K562 (cell line): ENCODE measurements at regions not wholly inside any gene's neighbourhood (a gene's known extent, or its start where the extent isn't known, plus 50 kb on each side); places are given as distances from the start of the nearest gene placed in this dataset.

Experiments
- ATAC-seq: fragments of 200-7000 bp; cut with Tn5 transposase; 3 replicates; pipeline ENCODE4 v1.9.1; 2020; ENCODE audit warnings: moderate library complexity
- BruUV-seq: library from RNA; stranded (reverse); fragments of 400-500 nt; replicated peaks from 2 replicates; lab custom pipeline; 2021; lab: Mats Ljungman, UMichigan
- CTCF ChIA-PET: fragments of 300-600 bp; formaldehyde crosslinking; extraction: SDS; loops from one replicate; lab custom pipeline; 2021; ENCODE audit warnings: low intra/inter-chr PET ratio; lab: Yijun Ruan, JAX
- POLR2A ChIA-PET: fragments of 300-600, 350-650 bp; sonication (Branson Sonifier 250); formaldehyde crosslinking; extraction: SDS; loops from one replicate; lab custom pipeline; 2021; ENCODE audit warnings: antibody characterized with exemption, inconsistent platforms; lab: Yijun Ruan, JAX
- DNase-seq, 4 experiments: peaks; one replicate each; pipeline versions ENCODE4 v3.0.0 to v3.0.0-alpha.2; 2011 to 2018; ENCODE audit warnings: low spot score in 3 of 4, mixed read lengths in 3 of 4; ENCODE audit errors: extremely low read depth in 1 of 4
- FAIRE-seq: peaks from 2 replicates; lab custom pipeline; 2011; peaks lifted over from hg19 to GRCh38; lab: Jason Lieb, UNC
- H2AFZ ChIP-seq: 2 replicates; pipeline ENCODE4 v1.6.0; 2011; ENCODE audit warnings: low read depth, low read length, control low read depth, inconsistent platforms
- H3K27ac ChIP-seq: fragments of 200-600 bp; 3 replicates; pipeline ENCODE4 v1.8.0; 2011; ENCODE audit warnings: low read depth, mild to moderate bottlenecking, control low read depth, inconsistent platforms, low read length, moderate library complexity, mixed read lengths; ENCODE audit errors: extremely low read depth
- H3K27me3 ChIP-seq, 2 experiments: fragments of 300-600 bp in 1 of 2; 2 replicates in 1 of 2; 3 replicates in 1 of 2; pipeline versions ENCODE4 v1.6.0 to v1.8.0; 2011; ENCODE audit warnings: inconsistent platforms in 2 of 2, low read length in 2 of 2, mild to moderate bottlenecking in 1 of 2, mixed read lengths in 1 of 2, moderate library complexity in 1 of 2; ENCODE audit not compliant: control insufficient read depth in 2 of 2, insufficient read depth in 2 of 2
- H3K36me3 ChIP-seq: fragments of 300-600 bp; 3 replicates; pipeline ENCODE4 v1.8.0; 2011; ENCODE audit warnings: mild to moderate bottlenecking, low read length, inconsistent platforms; ENCODE audit not compliant: control insufficient read depth, insufficient read depth
- H3K4me1 ChIP-seq, 2 experiments: fragments of 200-600 bp in 1 of 2; replicated peaks in 1 of 2; 2 replicates in 1 of 2; 3 replicates in 1 of 2; pipeline versions ENCODE4 v1.5.1 to v1.8.0; 2011; ENCODE audit warnings: inconsistent platforms in 2 of 2, low read length in 2 of 2, mild to moderate bottlenecking in 1 of 2, mixed read lengths in 1 of 2, moderate library complexity in 1 of 2; ENCODE audit not compliant: control insufficient read depth in 2 of 2, insufficient read depth in 2 of 2
- H3K4me2 ChIP-seq: 2 replicates; pipeline ENCODE4 v1.6.1; 2011; ENCODE audit warnings: low read length, control low read depth, inconsistent platforms, mixed read lengths; ENCODE audit not compliant: insufficient read depth
- H3K4me3 ChIP-seq: fragments of 200-600 bp; sonication (generic), shearing (Covaris generic); 2 replicates; pipeline ENCODE4 v1.5.1; 2016; ENCODE audit warnings: control low read depth, inconsistent platforms
- H3K79me2 ChIP-seq: fragments of 200-600 bp; 3 replicates; pipeline ENCODE4 v1.8.0; 2011; ENCODE audit warnings: low read length, inconsistent platforms; ENCODE audit not compliant: control insufficient read depth, insufficient read depth
- H3K9ac ChIP-seq, 2 experiments: 2 replicates each; pipeline versions ENCODE4 v1.6.0 to v1.6.1; 2011; ENCODE audit warnings: low read depth in 2 of 2, low read length in 2 of 2, control low read depth in 1 of 2, inconsistent platforms in 1 of 2, mild to moderate bottlenecking in 1 of 2, mixed read lengths in 1 of 2; ENCODE audit not compliant: insufficient read depth in 1 of 2
- H3K9me1 ChIP-seq: one replicate; pipeline ENCODE4 v1.6.0; 2011; ENCODE audit warnings: inconsistent platforms, mild to moderate bottlenecking, low read length, moderate library complexity; ENCODE audit not compliant: control insufficient read depth, insufficient read depth
- H3K9me3 ChIP-seq: replicated peaks from 2 replicates; pipeline ENCODE4 v1.5.1; 2011; ENCODE audit warnings: low read depth, low read length, inconsistent platforms; ENCODE audit not compliant: control insufficient read depth, insufficient read depth
- H4K20me1 ChIP-seq: replicated peaks from 2 replicates; pipeline ENCODE4 v1.6.1; 2011; ENCODE audit warnings: low read length, inconsistent platforms, mixed read lengths; ENCODE audit not compliant: control insufficient read depth, insufficient read depth
- ARHGAP35 ChIP-seq: fragments of 450-650 bp; IDR thresholded peaks from 2 replicates; pipeline ENCODE4 v1.6.1; 2018; ENCODE audit not compliant: partially characterized antibody
- ARNT ChIP-seq, 2 experiments: fragments of 450-650 bp; IDR thresholded peaks; 2 replicates each; pipeline ENCODE4 v1.6.1; 2016; ENCODE audit warnings: mild to moderate bottlenecking in 1 of 2
- CBFA2T2 ChIP-seq: fragments of 450-650 bp; conservative IDR thresholded peaks from 2 replicates; pipeline ENCODE4 v1.6.1; 2017; ENCODE audit warnings: mild to moderate bottlenecking
- CHD1 ChIP-seq: fragments of 200-600 bp; sonication (generic); IDR thresholded peaks from one replicate; pipeline ENCODE4 v1.6.1; 2012; ENCODE audit warnings: mild to moderate bottlenecking, moderate library complexity, low read length, inconsistent platforms
- CREB1 ChIP-seq, 2 experiments: sonication (generic) in 1 of 2; formaldehyde crosslinking in 1 of 2; IDR thresholded peaks; 2 replicates each; pipeline versions ENCODE4 v1.6.1 to v1.8.0; 2012 to 2022; ENCODE audit warnings: inconsistent platforms in 1 of 2, mild to moderate bottlenecking in 1 of 2, missing genetic modification reagents in 1 of 2, moderate library complexity in 1 of 2
- FOXK1 ChIP-seq: sonication (generic); formaldehyde crosslinking; IDR thresholded peaks from 2 replicates; pipeline ENCODE4 v1.8.0; 2022; ENCODE audit warnings: missing genetic modification reagents, mild to moderate bottlenecking, borderline replicate concordance
- IRF2 ChIP-seq: sonication (generic); formaldehyde crosslinking; IDR thresholded peaks from 2 replicates; pipeline ENCODE4 v1.8.1; 2022; ENCODE audit warnings: mild to moderate bottlenecking, missing genetic modification reagents
- IRF9 ChIP-seq: fragments of 450-650 bp; IDR thresholded peaks from 2 replicates; pipeline ENCODE4 v1.6.1; 2016; ENCODE audit warnings: missing biosample characterization, missing genetic modification characterization
- LARP7 ChIP-seq: fragments of 450-650 bp; IDR thresholded peaks from 2 replicates; pipeline ENCODE4 v1.6.1; 2016
- MCM5 ChIP-seq: fragments of 450-650 bp; IDR thresholded peaks from 2 replicates; pipeline ENCODE4 v1.6.1; 2016; ENCODE audit warnings: low read depth
- POLR2A ChIP-seq: fragments of 450-650 bp; conservative IDR thresholded peaks from 2 replicates; pipeline ENCODE4 v1.6.1; 2016
- VEZF1 ChIP-seq: fragments of 200-800 bp; sonication (Bioruptor generic); IDR thresholded peaks from 2 replicates; pipeline ENCODE4 v1.6.1; 2017; ENCODE audit warnings: missing genetic modification characterization, missing compliant biosample characterization
- ZNF239 ChIP-seq: fragments of 250-450 bp; sonication (Bioruptor Pico); IDR thresholded peaks from 2 replicates; pipeline ENCODE4 v1.4.0; 2020; ENCODE audit warnings: mild to moderate bottlenecking
- ZNF311 ChIP-seq: fragments of 250-450 bp; sonication (Bioruptor Pico); IDR thresholded peaks from 2 replicates; pipeline ENCODE4 v1.4.0; 2020; ENCODE audit warnings: mild to moderate bottlenecking, moderate library complexity
- ZNF707 ChIP-seq: fragments of 250-450 bp; sonication (Bioruptor Pico); conservative IDR thresholded peaks from 2 replicates; pipeline ENCODE4 v1.8.0; 2022; ENCODE audit warnings: inconsistent platforms, mild to moderate bottlenecking, moderate library complexity
- WGBS: fragments of 100-300 bp; shearing (Covaris generic); methylation state at CpG from one replicate; pipeline ENCODE4 v1.1.6; 2016; ENCODE audit warnings: low coverage, mixed read lengths; ENCODE audit not compliant: insufficient coverage; ENCODE audit errors: missing lambda C conversion rate; 5-methylcytosine and 5-hydroxymethylcytosine counted together
- in situ Hi-C: fragments of 300-500 bp; cut with MboI; formaldehyde crosslinking; loops from 4 replicates; pipeline ENCODE4 v1.15.0; 2018; ENCODE audit warnings: inconsistent platforms, mixed read lengths
- intact Hi-C: fragments of 100-400 bp; cut with micrococcal nuclease; formaldehyde crosslinking; loops from 2 replicates; pipeline ENCODE4 v1.14.2; 2022
- TF ChIP-seq, protein P1 (sequence below): sonication (generic); formaldehyde crosslinking; IDR thresholded peaks from 2 replicates; pipeline ENCODE4 v1.8.1; 2022; ENCODE audit warnings: missing genetic modification reagents

- no peaks in the 10 kb centered on the region for H4K20me1 ChIP-seq
- no peak overlapping the region for H2AFZ ChIP-seq
- no peak overlapping the region for H3K27ac ChIP-seq
- no peaks in the 10 kb centered on the region; a peak in 1 of 5 replicates for H3K4me1 ChIP-seq
- intact Hi-C loops = no loop called here
- no peaks in the 10 kb centered on the region for H3K27me3 ChIP-seq
- CTCF ChIA-PET = no interaction called here
- no peaks in the 10 kb centered on the region for H3K79me2 ChIP-seq
- no peak for FAIRE-seq
- no peak overlapping the region for H3K4me3 ChIP-seq
- no peaks in the 10 kb centered on the region for H3K9me3 ChIP-seq
- no peak overlapping the region for H3K9ac ChIP-seq
- DNase-seq = no peak
- in situ Hi-C loops = no loop called here
- POLR2A ChIA-PET = interaction anchor here (0.7 kb wide), 1 partner anchor 111 kb away, joined by 3 read pairs; no protein-coding TSS in a partner anchor
- TF ChIP-seq POLR2A (no peak), ZNF311 (CRISPR knock-in tag) (no peak), IRF9 (tag) (no peak), LARP7 (no peak), IRF2 (CRISPR knock-in tag) (no peak), CREB1 (IDR thresholded peaks at IDR 0.05) (no peak), CREB1 (CRISPR knock-in tag; IDR thresholded peaks at IDR 0.05) (no peak), MCM5 (no peak), ZNF707 (no peak), CHD1 (no peak), ZNF239 (CRISPR knock-in tag) (no peak), ARHGAP35 (no peak), ARNT (IDR thresholded peaks at IDR 0.05) (no peak), FOXK1 (CRISPR knock-in tag) (no peak), VEZF1 (CRISPR knock-in tag) (no peak), CBFA2T2 (no peak)
- TF ChIP-seq, protein P1, sequence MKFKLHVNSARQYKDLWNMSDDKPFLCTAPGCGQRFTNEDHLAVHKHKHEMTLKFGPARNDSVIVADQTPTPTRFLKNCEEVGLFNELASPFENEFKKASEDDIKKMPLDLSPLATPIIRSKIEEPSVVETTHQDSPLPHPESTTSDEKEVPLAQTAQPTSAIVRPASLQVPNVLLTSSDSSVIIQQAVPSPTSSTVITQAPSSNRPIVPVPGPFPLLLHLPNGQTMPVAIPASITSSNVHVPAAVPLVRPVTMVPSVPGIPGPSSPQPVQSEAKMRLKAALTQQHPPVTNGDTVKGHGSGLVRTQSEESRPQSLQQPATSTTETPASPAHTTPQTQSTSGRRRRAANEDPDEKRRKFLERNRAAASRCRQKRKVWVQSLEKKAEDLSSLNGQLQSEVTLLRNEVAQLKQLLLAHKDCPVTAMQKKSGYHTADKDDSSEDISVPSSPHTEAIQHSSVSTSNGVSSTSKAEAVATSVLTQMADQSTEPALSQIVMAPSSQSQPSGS = no peak
- WGBS = 100% methylated on average over 1 of the region's 1 CpG
- H3K9me1 ChIP-seq = no peaks in the 10 kb centered on the region
- no TSS peak for BruUV-seq
- H3K36me3 ChIP-seq = peaks cover 9% of the 10 kb centered on the region; the same call in 2 of the 3 replicates
- H3K4me2 ChIP-seq = no peak overlapping the region
- ATAC-seq = no peak
Measured at GRCh38 chr12:91394903-91395302, 212.3 kb upstream of the DCN start.
